ENCODE measurements at regions not wholly inside any gene's neighbourhood (a gene's known extent, or its start where the extent isn't known, plus 50 kb on each side); places are given as distances from the start of the nearest gene placed in this dataset.

GRCh38 chr4:3852711-3853110 lies 86.5 kb downstream of the ADRA2C start:
- DNase-seq: no peak

DNA sequence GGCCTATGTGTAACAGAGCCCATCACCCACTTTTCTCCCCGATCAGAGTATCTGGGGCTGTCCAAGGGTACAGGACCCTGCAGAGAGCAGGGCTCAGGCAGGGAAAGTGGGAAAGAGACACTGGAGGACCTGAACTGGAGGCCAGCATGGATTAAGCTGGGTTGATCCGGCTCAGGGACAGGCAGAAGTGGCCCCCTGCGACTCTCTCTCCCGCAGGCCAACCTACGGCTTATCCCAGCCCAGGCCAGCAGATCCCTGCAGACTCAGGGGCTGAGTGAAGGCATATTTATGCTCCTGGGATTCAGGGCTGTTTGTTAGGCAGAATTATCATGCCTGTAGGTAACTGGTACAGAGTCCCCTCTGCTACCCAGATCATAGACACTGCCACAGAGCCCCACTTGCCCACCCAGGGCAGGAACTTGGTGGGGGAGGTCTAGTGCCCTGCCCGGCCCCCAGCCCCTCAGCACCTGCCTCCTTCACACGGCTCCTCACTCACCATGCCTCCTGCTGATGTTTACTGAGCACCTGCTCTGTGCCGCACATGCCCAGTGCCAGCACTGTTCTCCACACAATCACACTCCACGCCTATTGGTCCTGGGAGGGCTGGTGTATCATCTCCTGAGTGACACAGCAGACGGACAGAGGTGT lies 87.3 kb downstream of the ADRA2C start:
- no peak for DNase-seq

DNA sequence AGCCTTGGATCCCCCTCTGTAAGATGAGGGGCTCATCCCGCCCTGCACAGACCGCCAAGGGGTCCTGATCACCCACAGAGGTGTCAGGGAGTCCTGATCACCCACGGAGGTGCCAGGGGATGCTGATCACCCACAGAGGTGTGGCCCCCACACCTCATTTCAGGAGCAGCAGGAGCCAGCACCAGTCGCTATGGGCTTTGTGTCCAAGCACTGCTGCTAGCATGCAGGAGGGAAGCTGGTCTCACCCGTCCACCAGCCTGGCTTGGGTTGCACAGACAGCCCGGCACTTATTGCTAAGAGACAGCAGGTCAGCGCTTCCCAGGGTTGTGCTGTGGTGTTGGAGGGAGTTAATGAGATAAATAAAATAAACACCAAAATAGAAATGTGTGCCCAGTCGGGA lies 88.5 kb downstream of the ADRA2C start:
- DNase-seq: no peak

- DNase-seq: no peak
Observed at GRCh38 chr4:3855646-3856045, 89.5 kb downstream of the ADRA2C start.

GRCh38 chr4:3856604-3857204 lies 90.5 kb downstream of the ADRA2C start:
- DNase-seq: no peak

- no peak for DNase-seq
Observed at GRCh38 chr4:3857269-3857926, 91.2 kb downstream of the ADRA2C start.

- no peak for DNase-seq
Observed at GRCh38 chr4:3858046-3858730, 92.0 kb downstream of the ADRA2C start.

- no peak for DNase-seq
Observed at GRCh38 chr4:3858765-3859388, 92.7 kb downstream of the ADRA2C start.

- no peak for DNase-seq
Observed at GRCh38 chr4:3859571-3859970, 93.4 kb downstream of the ADRA2C start.

DNA sequence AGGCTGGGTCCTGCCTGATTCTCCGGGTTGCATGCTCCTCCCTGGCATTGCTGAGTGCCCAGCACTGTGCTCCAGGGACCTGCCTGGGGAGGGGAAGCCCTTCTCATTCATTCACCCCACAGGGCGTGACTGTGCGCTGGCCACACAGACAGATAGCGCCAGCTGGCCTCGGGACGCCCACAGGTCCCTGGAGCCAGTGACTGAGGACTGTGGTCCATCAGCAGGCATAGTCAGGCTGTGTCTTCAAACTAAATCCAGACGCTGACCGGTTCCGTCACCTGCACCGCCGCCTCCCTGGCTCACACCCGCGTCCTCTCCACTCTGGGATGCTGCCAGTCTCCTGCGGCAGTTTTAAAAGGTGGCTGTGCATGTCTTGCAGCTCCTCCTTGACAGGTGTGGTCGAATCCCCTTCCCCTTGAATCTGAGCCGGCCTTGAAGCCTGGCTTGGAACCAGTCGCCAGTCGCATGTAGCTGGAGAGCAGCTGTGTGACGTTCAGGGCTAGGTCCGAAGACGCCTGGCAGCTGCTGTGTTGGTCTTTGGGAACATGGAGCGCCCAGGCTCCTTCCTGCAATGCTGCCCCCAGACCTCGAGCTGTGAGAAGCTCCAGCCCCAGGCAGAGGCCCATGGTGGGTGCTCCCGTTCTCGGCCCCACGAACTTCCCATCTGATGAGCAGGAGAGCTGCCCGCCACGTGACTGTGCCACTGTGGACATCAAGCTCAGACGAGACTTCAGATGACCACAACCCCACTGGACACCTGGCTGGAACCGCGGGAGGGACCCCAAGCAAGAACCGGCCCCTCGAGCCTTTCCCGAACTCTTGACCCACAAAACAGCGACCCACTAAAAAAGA lies 94.1 kb downstream of the ADRA2C start:
- no peak for DNase-seq

- DNase-seq: no peak
Observed at GRCh38 chr4:3860913-3861636, 94.9 kb downstream of the ADRA2C start.

DNA sequence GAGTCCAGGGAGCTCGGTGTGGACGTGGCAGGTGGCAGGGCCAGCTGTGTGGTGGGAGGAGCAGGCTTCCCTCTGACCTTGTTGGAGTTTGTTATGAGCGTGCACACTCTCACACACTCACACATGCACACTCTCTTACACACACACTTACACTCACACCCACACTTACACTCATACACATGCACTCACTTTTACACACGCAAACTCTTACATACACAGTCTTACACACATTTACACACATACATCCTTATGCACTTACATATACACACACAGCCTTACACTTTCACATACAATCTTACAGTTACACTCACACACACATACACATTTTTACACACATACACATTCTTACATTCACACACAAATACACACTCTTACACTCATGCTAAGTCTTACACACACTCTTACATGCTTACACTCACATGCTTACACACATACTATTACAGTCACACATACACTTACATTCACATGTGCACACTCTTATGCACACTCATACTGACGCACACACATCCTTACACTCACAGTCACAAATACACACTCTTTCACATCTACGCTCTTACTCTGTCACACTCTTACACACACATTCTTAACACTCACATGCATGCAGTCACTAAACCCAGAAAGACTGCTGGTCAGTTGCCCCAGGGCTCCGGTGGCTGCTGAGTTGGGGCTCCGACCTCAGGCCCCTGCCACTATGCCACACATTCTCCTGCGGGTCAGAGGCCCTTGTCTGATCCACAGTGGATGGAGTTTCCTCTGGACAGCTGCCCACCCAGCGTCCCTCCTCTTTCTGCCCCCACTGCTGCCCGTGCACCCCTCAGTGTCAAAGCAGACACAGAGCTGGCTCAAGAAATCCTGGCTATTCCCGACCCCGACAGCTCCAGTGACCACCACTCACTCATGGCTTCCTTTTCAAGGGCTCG lies 95.8 kb downstream of the ADRA2C start:
- DNase-seq: no peak

- DNase-seq: no peak
Observed at GRCh38 chr4:3862640-3863420, 96.6 kb downstream of the ADRA2C start.

- no peak for DNase-seq
Observed at GRCh38 chr4:3863841-3864741, 97.9 kb downstream of the ADRA2C start.

GRCh38 chr4:3864742-3865721 lies 98.8 kb downstream of the ADRA2C start:
- no peak for DNase-seq

DNA sequence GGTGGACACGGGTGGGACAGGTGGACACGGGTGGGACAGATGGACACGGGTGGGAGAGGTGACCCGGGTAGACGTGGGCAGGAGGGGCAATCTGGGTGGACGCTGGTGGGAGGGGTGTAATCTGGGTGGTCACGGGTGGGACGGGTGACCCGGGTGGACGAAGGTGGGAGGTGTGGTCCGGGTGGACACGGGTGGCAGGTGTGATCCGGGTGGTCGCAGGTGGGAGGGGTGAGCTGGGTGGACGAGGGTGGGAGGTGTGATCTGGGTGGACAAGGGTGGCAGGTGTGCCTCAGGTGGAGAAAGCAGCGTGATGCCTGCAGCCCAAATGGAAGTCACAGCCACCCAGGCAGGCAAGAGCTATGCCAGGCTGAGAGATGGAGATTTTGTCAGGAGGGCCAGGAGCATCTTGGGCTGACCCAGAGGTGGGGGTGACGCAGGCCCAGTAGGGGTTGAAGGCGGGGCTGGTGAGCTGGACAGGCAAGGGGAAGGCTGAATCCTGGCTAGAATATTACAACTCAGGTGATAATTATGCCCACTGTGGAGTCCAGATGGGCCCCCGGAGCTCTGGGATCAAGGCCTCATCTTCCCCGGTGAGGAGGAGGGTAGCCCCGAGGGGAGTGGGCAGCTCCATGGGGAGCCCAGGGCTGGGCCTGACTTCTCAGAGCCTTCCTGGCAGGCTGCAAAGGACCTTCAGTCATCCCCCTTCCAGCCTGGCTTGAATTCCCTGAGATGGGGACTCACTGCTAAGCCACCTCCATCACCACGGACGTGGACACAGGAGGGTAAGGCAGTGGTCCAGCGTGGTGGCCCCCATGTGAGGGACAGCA lies 100.0 kb downstream of the ADRA2C start:
- no peak for DNase-seq

DNA sequence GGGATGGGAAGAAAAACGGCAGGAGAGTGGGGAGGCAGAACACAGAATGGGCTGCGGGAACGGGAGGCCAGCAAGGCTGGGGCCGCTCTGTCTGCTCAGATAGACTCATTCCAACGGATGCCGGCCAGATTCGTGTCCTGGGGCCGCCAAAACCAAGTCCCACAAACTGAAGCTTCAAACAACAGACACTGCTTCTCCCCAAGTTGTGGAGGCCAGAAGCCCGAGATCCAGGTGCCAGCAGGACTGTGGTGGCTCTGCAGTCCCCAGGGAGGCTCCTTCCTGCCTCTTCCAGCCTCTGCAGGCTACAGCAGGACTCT lies 100.6 kb downstream of the ADRA2C start:
- DNase-seq: no peak

Data from left hindlimb (tissue), 1 donor.